GM18519 (cell line): ENCODE measurements at regions not wholly inside any gene's neighbourhood (a gene's known extent, or its start where the extent isn't known, plus 50 kb on each side); places are given as distances from the start of the nearest gene placed in this dataset.
"Not testable (repeated sequence)": the region's sequence is repeated elsewhere in the genome, so short reads cannot be mapped to it uniquely, and the experiment has no call there.

Experiments
- ATAC-seq: cut with Tn5 transposase; IDR thresholded peaks from one replicate; pipeline ENCODE4 v1.9.1; 2021; ENCODE audit warnings: mild to moderate bottlenecking, moderate library complexity; ENCODE audit not compliant: unreplicated experiment, low FRiP score

DNA sequence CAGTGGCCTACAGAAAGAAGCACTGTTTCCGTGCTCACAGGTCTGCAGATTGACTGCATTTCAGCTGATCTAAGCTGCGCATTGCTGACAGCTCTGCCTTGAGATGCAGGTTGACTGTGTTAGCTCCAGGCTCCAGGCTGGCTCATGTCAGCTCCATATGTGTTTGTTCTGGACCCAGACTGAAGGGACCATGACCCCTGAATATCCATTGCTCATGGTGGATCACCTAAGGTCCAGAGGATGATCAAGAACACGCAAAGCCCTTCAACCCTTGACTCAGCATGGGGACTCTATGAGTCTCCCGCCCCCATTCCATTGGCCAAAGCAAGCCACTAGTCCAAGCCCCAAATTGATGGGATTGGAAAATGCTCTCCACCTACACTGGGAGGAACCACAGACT, 239.3 kb upstream of the C16orf82 start:
- ATAC-seq: no peak

DNA sequence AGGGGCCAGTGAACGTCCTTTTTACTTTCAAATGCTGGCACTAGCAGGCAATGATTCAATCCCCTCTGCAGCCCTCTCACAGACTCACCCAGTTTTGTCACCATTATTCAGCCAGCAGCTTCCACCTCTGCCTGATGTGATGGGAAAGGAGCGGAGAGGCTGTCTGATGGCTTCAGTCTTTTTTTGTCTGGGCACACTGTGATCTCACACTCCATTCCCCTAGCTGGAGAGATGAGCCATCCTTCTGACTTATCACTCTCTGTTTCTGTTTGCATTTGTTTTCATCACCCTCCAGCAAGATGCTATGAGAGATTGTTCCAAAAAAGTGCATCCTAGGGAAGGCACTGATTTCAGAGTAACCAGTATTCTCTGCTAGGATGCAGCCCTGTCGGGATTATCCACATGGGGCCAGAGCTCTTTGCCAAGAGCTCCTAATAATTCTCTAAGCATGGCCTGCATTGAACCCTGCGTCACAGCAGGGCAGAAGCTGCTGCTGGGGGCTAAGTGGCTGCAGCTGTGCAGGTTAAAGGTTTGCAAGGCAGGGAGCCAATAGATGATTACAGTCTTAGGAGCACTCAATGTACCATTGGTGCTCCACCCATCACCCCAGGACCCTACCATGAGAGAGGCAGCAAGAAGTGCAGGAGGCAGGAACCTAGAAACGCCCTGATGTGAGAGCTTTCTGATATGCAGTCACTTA, 236.1 kb upstream of the C16orf82 start:
- no peak for ATAC-seq

DNA sequence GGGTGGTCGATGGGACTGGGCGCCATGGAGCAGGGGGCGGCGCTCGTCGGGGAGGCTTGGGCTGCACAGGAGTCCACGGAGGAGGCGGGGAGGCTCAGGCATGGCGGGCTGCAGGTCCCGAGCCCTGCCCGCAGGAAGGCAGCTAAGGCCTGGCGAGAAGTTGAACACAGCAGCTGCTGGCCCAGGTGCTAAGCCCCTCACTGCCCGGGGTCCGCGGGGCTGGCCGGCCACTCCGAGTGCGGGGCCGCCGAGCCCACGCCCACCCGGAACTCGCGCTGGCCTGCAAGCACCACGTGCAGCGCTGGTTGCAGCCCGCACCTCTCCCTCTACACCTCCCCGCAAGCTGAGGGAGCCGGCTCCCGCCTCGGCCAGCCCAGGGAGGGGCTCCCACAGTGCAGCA, 230.6 kb upstream of the C16orf82 start:
- not testable (repeated sequence) for ATAC-seq

- ATAC-seq: no peak
Observed at GRCh38 chr16:26838931-26839330, 227.8 kb upstream of the C16orf82 start.

DNA sequence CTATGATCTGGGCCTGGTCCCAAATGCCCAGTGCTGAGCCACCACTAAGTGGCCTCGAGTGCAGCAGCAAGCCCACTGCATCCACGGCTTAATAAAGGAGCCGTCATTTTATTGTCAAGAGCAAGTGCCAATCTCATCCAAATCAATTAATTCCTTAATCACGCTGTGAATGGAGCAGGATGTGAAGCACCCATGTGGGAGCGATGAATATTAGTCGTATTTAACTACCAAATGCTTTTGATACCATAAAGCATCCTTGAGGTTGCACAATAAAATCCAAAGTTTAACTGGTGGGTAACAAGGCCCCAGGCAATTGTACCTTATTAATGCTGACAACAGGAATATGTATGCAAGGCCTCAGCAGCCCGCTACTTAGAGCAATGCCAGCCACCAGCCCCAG, 226.0 kb upstream of the C16orf82 start:
- no peak for ATAC-seq

GRCh38 chr16:26856271-26856670, 210.5 kb upstream of the C16orf82 start:
- ATAC-seq: no peak

DNA sequence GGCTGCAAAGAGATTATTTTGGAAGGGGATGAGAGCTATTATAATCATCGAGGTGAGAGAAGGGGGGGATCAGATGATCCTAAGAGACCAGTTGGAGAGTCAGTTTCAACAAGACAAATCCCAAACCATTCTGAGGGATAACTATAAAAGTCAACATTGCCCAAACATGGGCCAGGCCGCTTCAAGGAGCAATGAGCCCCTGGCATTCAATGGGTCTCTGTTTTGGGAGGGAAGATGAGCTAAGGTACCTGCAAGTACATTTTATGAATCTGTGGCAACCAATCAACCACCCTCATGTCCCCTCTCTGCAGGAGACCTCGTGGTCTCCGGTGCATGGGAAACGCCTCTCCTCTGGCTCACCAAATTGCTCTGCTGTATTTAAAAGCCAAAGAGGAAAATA, 209.9 kb upstream of the C16orf82 start:
- no peak for ATAC-seq

DNA sequence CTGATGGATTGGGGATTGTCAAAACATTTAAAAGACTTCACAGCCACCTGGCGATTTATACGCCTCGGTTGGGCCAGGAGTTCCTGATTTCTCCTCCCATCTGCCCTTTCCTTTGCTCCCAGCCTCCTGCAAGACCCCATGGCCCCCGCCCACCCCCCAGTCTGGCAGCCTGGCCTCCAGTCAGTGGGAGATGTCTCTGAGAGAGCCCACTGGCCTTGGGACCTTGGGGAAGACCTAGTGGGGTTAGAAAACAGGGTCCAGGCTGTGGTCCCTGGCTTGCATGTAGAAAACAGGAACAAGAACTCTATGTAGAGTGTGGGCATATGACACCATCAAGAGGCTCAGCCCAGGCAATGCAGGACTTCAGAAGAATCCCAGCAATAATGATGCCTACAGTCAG, 209.4 kb upstream of the C16orf82 start:
- ATAC-seq: no peak

DNA sequence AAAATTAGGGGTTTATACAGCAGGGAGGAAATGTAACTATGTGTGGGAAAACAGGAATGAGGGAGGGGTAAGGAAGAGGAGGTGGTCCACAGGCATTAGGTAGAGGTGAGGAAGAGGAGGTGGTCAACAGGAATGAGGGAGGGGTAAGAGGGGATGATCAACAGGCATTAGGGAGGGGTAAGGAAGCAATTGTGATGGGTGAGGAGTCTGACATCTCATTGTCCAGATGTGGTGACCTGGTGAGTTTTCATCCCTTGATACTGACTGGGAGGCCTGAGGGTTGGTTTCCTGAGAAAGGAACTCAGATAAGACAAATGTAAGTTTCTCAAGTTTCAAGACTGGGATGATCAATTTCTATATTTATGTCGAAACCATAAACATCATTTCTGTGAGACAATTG, 206.2 kb upstream of the C16orf82 start:
- no peak for ATAC-seq

- no peak for ATAC-seq
Observed at GRCh38 chr16:26863931-26864330, 202.8 kb upstream of the C16orf82 start.

DNA sequence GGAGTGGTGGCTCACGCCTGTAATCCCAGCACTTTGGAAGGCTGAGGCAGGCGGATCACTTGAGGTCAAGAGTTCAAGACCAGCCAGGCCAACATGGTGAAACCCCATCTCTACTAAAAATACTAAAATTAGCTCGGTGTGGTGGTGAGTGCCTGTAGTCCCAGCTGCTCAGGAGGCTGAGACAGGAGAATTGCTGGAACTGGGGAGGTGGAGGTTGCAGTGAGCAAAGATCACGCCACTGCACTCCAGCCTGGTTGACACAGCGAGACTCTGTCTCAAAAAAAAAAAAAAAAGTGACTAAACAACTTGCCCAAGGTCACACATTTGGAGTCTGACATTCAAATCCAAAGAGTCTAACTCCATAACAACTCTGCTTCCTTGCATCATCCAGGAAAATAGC, 192.4 kb upstream of the C16orf82 start:
- not testable (repeated sequence) for ATAC-seq

GRCh38 chr16:26877421-26877820, 189.3 kb upstream of the C16orf82 start:
- no peak for ATAC-seq

DNA sequence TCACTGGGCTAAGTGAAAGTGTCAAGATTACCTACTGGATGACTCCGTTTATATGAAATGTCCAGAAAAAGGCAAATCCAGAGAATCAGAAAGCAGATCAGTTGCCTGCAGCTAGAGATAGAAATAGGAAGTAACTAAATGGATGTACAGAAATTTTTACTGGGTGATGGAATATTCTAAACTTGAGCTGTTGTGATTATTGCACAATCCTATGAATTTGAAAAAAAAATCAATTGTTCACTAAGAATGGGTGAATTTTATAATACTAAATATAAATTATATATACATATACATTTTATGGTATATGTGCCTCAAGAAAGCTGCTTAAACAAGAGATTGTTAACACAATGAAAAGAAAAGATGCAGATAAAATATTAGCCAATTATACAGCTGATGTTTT, 181.1 kb upstream of the C16orf82 start:
- ATAC-seq: no peak

- ATAC-seq: no peak
Observed at GRCh38 chr16:26889740-26890139, 177.0 kb upstream of the C16orf82 start.

GRCh38 chr16:26898200-26898599, 168.5 kb upstream of the C16orf82 start:
- ATAC-seq: no peak

DNA sequence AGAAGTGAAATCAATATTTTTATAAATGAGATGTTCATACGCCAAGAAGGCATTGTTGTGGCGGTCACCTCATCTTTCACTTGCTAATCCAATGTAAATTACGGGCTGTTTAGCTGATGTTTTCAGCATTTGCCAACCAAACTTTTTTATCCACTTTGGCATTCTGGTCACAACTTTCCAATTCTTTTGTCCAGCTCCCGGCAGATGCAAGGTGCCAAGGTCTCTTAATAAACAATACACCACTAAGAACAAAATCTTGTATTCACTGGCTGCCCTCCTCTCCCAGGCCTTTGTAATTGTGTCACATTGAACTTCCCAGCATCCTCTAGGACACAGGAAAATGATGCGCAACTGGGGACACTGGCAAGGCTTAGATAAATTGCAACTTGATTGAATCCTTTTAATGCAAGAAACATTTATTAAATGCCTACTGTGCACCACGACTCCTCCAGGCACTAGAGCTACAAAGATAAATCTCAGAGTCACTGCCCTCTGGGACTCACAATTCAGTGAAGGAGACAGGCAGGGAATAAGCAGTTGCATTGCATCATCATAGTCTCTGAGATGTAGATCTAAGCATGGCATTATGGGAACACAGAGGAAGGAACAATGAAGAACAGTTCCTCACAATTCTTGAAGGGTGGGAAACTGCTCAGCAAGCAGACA, 165.4 kb upstream of the C16orf82 start:
- ATAC-seq: no peak

DNA sequence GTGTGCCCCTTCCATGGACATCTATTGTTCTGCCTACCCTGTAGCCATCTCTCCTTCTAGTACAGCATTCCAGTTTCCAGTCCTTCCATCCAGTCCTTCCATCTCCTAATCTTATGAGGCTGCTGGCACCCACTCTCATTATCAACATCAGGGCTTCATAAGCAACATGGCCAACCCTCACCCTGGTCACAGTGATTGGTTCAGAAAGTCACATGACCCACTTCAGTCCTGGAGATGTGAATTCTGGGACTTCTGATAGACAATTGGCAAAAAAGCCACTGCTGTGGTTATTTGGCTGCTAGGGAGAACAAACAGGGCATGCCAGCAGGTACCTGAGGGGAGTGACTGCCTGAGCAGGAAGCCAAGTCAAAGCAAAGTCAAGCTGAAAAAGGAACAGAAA, 164.7 kb upstream of the C16orf82 start:
- no peak for ATAC-seq

DNA sequence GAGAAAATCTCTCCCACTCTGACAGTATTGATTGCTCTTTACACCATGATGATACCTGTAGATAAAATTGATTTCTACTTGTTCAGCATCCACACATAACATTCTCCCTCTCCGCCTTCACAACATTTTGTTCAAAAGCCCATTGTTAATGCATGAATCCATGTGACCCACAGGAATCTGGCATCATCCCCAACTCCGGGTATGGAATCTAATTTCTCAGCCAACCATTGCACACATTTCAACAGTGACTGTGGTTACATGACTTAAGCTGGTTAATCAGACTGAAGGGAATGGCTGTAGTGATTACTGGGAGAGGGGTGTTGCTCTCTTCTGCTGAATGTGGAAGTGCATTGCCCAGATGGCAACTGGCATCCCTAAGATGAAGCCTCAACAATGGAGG, 161.4 kb upstream of the C16orf82 start:
- ATAC-seq: no peak

DNA sequence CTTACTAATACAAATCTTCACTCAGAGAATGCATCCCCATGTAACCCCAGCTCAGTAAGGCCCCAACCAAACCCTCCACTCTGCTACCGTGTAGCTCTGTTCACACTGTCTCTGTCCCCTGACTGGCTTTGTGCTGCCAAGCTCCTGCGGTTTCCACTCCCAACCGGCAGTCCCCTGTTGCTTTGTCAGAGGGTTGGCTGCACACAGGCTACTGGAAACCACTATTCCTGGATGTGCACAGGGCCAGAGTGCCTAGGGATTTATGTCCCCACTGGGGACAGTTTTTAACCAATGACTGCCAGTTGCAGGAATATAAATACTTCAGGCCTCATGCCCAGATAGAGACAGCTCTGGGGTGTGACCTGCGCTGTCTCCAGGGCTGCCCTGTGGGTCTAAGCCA, 157.1 kb upstream of the C16orf82 start:
- no peak for ATAC-seq

- no peak for ATAC-seq
Observed at GRCh38 chr16:26911436-26911835, 155.3 kb upstream of the C16orf82 start.

DNA sequence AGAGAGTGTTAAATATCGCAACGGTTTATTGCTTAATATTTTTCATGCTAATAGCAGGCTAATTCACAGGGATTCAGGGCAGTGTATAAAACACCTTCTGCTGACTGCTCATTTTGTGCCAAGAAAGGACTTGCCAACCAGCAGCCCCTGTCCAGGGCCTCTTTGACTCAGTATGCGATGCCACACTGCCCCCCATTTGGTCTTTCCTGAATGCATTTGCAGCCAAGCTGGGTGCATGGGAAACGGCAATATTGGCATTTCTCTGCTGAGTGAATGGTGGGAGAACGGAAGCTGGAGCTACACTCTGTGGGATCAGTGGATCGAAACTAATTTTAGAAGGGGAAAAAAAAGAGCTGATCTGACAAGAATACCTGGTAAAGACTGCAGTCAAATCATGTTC, 152.9 kb upstream of the C16orf82 start:
- no peak for ATAC-seq

- no peak for ATAC-seq
Observed at GRCh38 chr16:26930786-26931581, 135.7 kb upstream of the C16orf82 start.
